ENCODE measurements at regions not wholly inside any gene's neighbourhood (a gene's known extent, or its start where the extent isn't known, plus 50 kb on each side); places are given as distances from the start of the nearest gene placed in this dataset.
"Not testable (repeated sequence)": the region's sequence is repeated elsewhere in the genome, so short reads cannot be mapped to it uniquely, and the experiment has no call there.

GRCh38 chr1:148309940-148310500, 157.9 kb upstream of the NBPF11 start:
- DNase-seq, result no peak

- DNase-seq, result no peak
Measured at GRCh38 chr1:148308832-148309458, 156.9 kb upstream of the NBPF11 start.

DNA sequence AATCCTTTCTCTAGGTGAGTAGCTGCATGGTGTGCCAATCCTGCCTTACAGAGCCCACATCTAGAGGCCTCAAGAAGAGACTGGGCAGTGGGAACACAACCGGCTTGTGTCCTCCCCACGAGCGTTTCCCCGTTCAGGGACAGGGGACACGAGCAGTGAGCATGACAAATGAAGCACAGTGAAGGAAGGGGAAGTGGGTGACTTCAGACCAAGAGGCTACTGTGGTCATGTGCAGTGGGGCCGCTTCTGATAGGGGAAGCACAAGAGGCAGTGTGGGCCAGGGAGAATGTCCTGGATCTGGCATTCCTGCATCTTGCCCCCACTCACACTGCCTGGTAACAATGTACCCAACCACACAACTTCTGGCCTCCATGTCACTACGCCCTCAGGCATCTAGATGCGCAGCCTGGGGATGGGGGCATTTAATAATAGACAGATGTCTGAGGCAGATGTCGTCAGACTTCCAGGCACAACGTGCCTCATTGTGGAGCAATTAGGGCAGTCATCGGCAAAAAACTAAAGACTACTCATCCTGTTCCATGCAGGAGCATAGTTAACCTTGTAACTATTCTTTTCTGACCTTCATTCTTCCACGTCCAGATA, 155.6 kb upstream of the NBPF11 start:
- DNase-seq, result no peak

DNA sequence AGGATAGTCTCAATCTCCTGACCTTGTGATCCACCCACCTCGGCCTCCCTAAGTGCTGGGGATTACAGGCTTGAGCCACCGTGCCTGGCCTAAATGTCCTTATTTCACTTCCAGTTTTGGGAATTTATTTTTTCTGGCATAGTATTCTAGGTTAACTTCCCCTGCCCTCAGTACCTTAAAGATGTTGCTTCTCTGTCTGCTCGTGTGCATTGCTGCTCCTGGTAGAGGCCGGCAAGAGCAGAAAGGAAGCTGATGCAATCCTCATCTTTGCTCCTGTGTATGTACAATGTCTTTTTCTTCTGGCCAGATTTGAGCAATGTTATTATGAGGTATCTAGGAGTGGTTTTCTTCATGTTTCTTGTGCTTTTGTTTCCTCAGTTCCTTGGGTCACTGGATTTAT, 152.9 kb upstream of the NBPF11 start:
- not testable (repeated sequence) for DNase-seq

- DNase-seq, result not testable (repeated sequence)
Measured at GRCh38 chr1:148302586-148303364, 150.7 kb upstream of the NBPF11 start.

- DNase-seq, result not testable (repeated sequence)
Measured at GRCh38 chr1:148297852-148298251, 145.8 kb upstream of the NBPF11 start.

DNA sequence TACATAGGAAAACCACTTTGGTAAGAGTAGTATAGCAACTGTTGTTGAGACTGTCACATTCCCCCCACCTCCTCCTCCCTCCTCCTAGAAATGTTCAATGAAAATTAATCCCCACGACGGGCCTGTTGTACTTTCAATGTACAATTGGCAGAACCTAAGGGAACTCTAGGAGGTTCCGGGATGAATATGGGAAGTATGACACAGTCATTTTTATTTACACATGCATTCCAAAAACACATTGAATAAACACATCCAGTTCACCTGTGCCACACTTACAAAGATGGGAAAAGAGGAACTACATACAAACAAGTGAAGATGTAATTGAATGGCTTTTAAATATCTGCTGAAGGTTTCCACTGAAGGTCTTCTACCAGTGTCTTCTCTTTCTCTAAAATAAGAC, 144.4 kb upstream of the NBPF11 start:
- no peak for DNase-seq

GRCh38 chr1:148294116-148294807, 142.2 kb upstream of the NBPF11 start:
- no peak for DNase-seq

DNA sequence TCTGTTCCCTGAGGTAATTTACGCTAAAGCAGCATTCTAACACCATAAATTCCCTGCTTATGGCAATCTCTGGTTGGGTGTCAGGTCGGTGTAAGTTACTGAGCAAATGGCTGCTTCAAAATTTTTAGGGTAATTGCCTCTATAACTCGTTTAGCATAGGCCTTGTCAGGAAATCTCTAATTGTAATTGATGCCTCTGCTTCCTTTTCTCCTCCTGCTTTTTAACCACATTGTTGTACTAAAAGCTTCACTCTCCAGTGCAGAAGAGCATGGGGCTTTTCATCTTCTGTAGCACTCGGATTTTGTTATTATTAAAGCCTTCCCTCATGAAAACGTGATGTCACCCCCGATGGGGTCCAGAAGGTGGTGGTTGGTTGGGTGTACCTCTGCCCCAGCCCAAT, 141.6 kb upstream of the NBPF11 start:
- no peak for DNase-seq

DNA sequence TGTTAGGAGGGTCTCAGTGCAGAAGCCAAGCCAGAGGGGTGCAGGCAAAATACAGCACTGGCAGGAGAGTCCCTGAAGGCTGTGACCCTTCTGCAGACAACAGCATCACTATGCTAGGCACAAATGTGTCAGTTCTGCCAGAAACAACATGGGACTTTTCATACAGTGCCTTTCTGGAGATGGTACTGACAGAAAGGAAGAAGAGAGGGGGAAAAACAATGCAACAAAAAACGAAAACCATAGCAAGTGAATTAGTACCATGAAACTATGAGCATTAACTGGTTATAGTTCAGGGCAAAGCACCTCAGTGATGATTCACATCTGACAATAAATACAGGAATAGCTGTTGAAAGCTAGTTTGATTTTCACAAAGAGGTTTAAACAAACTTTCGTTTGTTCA, 140.8 kb upstream of the NBPF11 start:
- DNase-seq, result no peak

DNA sequence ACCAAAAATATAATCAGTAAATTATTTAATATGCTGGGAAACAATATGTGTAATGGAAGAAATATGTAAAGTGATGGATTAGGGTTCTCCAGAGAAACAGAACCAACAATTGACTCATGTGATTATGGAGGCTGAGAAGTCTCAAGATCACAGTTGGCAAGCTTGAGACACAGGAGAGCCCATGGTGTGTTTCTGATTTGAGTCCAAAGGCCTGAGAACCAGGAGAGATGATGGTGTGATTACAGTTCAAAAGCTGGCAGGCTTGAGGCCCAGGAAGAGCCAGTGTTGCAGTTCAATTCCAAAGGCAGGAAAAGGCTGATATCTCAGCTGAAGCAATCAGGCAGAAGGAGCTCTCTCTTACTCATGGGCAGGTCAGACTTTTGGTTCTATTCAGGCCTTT, 138.8 kb upstream of the NBPF11 start:
- DNase-seq, result no peak

DNA sequence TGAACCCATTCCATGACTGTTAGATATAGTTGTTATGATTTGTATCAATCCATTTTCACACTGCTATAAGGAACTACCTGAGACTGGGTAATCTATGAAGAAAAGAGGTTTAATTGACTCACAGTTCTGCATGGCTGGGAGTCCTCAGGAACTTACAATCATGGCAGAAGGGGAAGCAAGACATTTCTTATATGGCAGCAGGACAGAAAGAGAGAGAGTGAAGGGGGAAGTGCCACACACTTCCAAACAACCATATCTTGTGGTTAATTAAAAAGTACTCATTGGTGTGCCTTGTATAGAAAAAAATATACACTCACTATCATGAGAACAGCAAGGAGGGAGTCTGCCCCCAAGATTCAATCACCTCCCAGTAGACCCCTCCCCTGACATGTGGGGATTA, 137.6 kb upstream of the NBPF11 start:
- no peak for DNase-seq

DNA sequence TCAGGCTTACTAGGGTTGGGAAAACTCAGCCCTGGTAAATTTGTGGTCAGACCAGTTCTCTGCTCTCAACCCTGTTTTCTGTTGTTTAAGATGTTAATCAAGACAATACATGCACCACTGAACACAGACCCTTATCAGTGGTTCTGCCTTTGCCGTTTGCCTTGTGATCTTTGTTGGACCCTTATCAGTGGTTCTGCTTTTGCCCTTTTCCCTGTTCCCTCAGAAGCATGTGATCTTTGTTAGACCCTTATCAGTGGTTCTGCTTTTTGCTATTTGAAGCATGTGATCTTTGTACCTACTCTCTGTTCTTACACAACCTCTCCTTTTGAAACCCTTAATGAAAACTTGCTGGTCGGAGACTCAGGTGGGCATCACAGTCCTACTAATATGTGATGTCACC, 133.9 kb upstream of the NBPF11 start:
- DNase-seq, result not testable (repeated sequence)

GRCh38 chr1:148280831-148281572, 128.9 kb upstream of the NBPF11 start:
- DNase-seq, result not testable (repeated sequence)

GRCh38 chr1:148279002-148279542, 127.0 kb upstream of the NBPF11 start:
- DNase-seq, result not testable (repeated sequence)

GRCh38 chr1:148277865-148278279, 125.8 kb upstream of the NBPF11 start:
- not testable (repeated sequence) for DNase-seq

- not testable (repeated sequence) for DNase-seq
Measured at GRCh38 chr1:148267066-148267465, 115.0 kb upstream of the NBPF11 start.

GRCh38 chr1:148264374-148265276, 112.5 kb upstream of the NBPF11 start:
- peak; percentile 4 for DNase-seq

DNA sequence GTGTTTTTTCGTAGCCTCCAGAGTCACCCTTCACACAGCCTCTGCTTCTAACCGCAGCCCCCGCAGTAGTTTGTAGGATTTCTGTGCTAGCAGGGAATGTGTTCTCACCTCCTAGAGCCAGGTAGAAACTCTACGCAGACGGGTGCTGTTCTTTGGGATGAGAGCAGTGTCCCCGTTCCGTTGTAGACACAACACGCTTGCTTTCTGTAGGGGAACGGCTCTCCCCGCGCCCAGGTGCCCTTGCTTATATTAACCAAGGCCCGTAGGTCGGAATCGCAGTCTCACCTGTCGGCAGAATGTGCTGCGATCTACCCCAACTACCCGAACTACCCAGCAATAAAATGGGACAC, 111.8 kb upstream of the NBPF11 start:
- peak; percentile 23 for DNase-seq

- DNase-seq, result peak; percentile 51
Measured at GRCh38 chr1:148263128-148263905, 111.2 kb upstream of the NBPF11 start.

Measured in stimulated activated naive CD4-positive, alpha-beta T cell treated with Interleukin-2 at 50 U/mL for 16 hours (primary cell).